K562 (cell line): ENCODE measurements at regions not wholly inside any gene's neighbourhood (a gene's known extent, or its start where the extent isn't known, plus 50 kb on each side); places are given as distances from the start of the nearest gene placed in this dataset.

Experiments used
- BRD4 ChIP-seq: fragments of 200-600 bp; sonication (generic); IDR thresholded peaks from 2 replicates; pipeline ENCODE4 v1.6.1; 2017; ENCODE audit warnings: inconsistent platforms
- EWSR1 ChIP-seq: fragments of 450-650 bp; IDR thresholded peaks from 2 replicates; pipeline ENCODE4 v1.6.1; 2018; ENCODE audit warnings: borderline replicate concordance, mild to moderate bottlenecking, low read depth, moderate library complexity; ENCODE audit not compliant: partially characterized antibody
- GTF2F1 ChIP-seq: IDR thresholded peaks from 2 replicates; pipeline ENCODE4 v1.6.1; 2011; ENCODE audit warnings: low read depth, low read length, improper control_type of control experiment
- KLF1 ChIP-seq: fragments of 450-650 bp; IDR thresholded peaks from 2 replicates; pipeline ENCODE4 v1.6.1; 2016; ENCODE audit warnings: missing genetic modification characterization, missing compliant biosample characterization
- RFX5 ChIP-seq: IDR thresholded peaks from 2 replicates; pipeline ENCODE4 v1.6.1; 2011; ENCODE audit warnings: low read depth, mild to moderate bottlenecking, improper control_type of control experiment, low read length
- SP1 ChIP-seq: sonication (generic); formaldehyde crosslinking; IDR thresholded peaks from 2 replicates; pipeline ENCODE4 v1.8.1; 2022; ENCODE audit warnings: mild to moderate bottlenecking, missing genetic modification reagents
- SRSF7 ChIP-seq: fragments of 200-400 bp; formaldehyde crosslinking; optimal IDR thresholded peaks from 2 replicates; pipeline ENCODE3; 2017; ENCODE audit warnings: mild to moderate bottlenecking, low read depth, low read length
- TAF15 ChIP-seq: fragments of 200-400 bp; formaldehyde crosslinking; IDR thresholded peaks from 2 replicates; pipeline ENCODE4 v1.6.1; 2017; ENCODE audit warnings: mild to moderate bottlenecking, low read depth, low read length, moderate library complexity
- TSC22D4 ChIP-seq: fragments of 450-650 bp; IDR thresholded peaks from 2 replicates; pipeline ENCODE4 v1.6.1; 2016; ENCODE audit warnings: missing genetic modification characterization, missing biosample characterization, control low read depth
- ZFX ChIP-seq: sonication (generic); formaldehyde crosslinking; IDR thresholded peaks from 2 replicates; pipeline ENCODE4 v1.8.0; 2022; ENCODE audit warnings: mild to moderate bottlenecking, missing genetic modification reagents, moderate library complexity
- ZNF707 ChIP-seq: fragments of 250-450 bp; sonication (Bioruptor Pico); conservative IDR thresholded peaks from 2 replicates; pipeline ENCODE4 v1.8.0; 2022; ENCODE audit warnings: inconsistent platforms, mild to moderate bottlenecking, moderate library complexity
- TF ChIP-seq, protein P1 (sequence below): sonication (generic); formaldehyde crosslinking; IDR thresholded peaks from 2 replicates; pipeline ENCODE4 v1.8.1; 2023; ENCODE audit warnings: mild to moderate bottlenecking, missing genetic modification reagents, moderate library complexity
- TF ChIP-seq, protein P2 (sequence below), 3 experiments: IDR thresholded peaks in 2 of 3; conservative IDR thresholded peaks in 1 of 3; 2 replicates each; pipeline ENCODE4 v1.5.1; 2011 to 2012; ENCODE audit warnings: low read length in 3 of 3, mild to moderate bottlenecking in 3 of 3, control low read depth in 2 of 3, improper control_type of control experiment in 1 of 3, inconsistent platforms in 1 of 3, low read depth in 1 of 3, mixed read lengths in 1 of 3, moderate library complexity in 1 of 3; ENCODE audit not compliant: insufficient read depth in 2 of 3
- TF ChIP-seq, protein P3 (sequence below): sonication (generic); formaldehyde crosslinking; IDR thresholded peaks from 2 replicates; pipeline ENCODE4 v1.8.1; 2023; ENCODE audit warnings: mild to moderate bottlenecking, missing genetic modification reagents

DNA sequence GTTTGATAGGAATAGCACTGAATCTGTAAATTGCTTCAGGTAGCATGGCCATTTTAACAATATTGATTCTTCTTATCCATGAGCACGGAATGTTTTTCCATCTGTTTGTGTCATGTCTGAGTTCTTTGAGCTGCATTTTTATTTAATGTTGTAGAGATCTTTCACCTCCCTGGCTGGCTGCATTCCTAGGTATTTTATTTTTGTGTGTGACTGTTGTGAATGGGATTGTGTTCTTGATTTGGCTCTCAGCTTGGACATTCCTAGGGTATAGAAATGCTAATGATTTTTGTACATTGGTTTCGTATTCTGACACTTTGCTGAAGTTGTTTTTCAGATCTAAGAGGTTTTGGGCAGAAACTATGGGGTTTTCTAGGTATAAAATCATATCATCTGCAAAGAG lies 152.9 kb upstream of the CHD1 start:
- TF ChIP-seq TAF15 (no peak), GTF2F1 (no peak), BRD4 (no peak), RFX5 (no peak), SP1 (no peak), ZFX (CRISPR knock-in tag) (no peak), EWSR1 (no peak), TSC22D4 (tag) (no peak), SRSF7 (no peak), KLF1 (tag) (no peak), ZNF707 (no peak)
- TF ChIP-seq, protein P1, sequence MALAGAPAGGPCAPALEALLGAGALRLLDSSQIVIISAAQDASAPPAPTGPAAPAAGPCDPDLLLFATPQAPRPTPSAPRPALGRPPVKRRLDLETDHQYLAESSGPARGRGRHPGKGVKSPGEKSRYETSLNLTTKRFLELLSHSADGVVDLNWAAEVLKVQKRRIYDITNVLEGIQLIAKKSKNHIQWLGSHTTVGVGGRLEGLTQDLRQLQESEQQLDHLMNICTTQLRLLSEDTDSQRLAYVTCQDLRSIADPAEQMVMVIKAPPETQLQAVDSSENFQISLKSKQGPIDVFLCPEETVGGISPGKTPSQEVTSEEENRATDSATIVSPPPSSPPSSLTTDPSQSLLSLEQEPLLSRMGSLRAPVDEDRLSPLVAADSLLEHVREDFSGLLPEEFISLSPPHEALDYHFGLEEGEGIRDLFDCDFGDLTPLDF (CRISPR knock-in tag), result no peak
- TF ChIP-seq, protein P2, sequence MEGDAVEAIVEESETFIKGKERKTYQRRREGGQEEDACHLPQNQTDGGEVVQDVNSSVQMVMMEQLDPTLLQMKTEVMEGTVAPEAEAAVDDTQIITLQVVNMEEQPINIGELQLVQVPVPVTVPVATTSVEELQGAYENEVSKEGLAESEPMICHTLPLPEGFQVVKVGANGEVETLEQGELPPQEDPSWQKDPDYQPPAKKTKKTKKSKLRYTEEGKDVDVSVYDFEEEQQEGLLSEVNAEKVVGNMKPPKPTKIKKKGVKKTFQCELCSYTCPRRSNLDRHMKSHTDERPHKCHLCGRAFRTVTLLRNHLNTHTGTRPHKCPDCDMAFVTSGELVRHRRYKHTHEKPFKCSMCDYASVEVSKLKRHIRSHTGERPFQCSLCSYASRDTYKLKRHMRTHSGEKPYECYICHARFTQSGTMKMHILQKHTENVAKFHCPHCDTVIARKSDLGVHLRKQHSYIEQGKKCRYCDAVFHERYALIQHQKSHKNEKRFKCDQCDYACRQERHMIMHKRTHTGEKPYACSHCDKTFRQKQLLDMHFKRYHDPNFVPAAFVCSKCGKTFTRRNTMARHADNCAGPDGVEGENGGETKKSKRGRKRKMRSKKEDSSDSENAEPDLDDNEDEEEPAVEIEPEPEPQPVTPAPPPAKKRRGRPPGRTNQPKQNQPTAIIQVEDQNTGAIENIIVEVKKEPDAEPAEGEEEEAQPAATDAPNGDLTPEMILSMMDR (IDR thresholded peaks at IDR 0.05 in 2 of 3, conservative IDR thresholded peaks at IDR 0.05 in 1 of 3; ENCODE audit: insufficient read depth in 2 of 3, low read depth in 1 of 3, low read length in 3 of 3), result no peak
- TF ChIP-seq, protein P3, sequence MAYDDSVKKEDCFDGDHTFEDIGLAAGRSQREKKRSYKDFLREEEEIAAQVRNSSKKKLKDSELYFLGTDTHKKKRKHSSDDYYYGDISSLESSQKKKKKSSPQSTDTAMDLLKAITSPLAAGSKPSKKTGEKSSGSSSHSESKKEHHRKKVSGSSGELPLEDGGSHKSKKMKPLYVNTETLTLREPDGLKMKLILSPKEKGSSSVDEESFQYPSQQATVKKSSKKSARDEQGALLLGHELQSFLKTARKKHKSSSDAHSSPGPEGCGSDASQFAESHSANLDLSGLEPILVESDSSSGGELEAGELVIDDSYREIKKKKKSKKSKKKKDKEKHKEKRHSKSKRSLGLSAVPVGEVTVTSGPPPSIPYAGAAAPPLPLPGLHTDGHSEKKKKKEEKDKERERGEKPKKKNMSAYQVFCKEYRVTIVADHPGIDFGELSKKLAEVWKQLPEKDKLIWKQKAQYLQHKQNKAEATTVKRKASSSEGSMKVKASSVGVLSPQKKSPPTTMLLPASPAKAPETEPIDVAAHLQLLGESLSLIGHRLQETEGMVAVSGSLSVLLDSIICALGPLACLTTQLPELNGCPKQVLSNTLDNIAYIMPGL (CRISPR knock-in tag), result no peak
